ENCODE measurements at regions not wholly inside any gene's neighbourhood (a gene's known extent, or its start where the extent isn't known, plus 50 kb on each side); places are given as distances from the start of the nearest gene placed in this dataset.

GRCh38 chr12:94705676-94706075, 55.3 kb upstream of the TMCC3 start:
- no peak for TF ChIP-seq POLR2AphosphoS5 (IDR thresholded peaks at IDR 0.05; ENCODE audit: low read depth, low read length)
- TF ChIP-seq CTCF (IDR thresholded peaks at IDR 0.05) = no peak
- no peak for TF ChIP-seq TAF1 (IDR thresholded peaks at IDR 0.05; ENCODE audit: borderline replicate concordance, low read depth, low read length)
- no peak for TF ChIP-seq RAD21 (IDR thresholded peaks at IDR 0.05; ENCODE audit: low read length)
- TF ChIP-seq MXI1 (IDR thresholded peaks at IDR 0.05; ENCODE audit: low read depth, low read length) = no peak
- TF ChIP-seq MAX (IDR thresholded peaks at IDR 0.05; ENCODE audit: low read depth) = no peak
- TF ChIP-seq GABPA (IDR thresholded peaks at IDR 0.05; ENCODE audit: low read depth) = no peak
- no peak for TF ChIP-seq GATA2 (CRISPR knock-in tag; IDR thresholded peaks at IDR 0.05)
- TF ChIP-seq ZBTB33 (IDR thresholded peaks at IDR 0.05; ENCODE audit: borderline replicate concordance, low read depth) = no peak
- TF ChIP-seq NRF1 (IDR thresholded peaks at IDR 0.05; ENCODE audit: low read depth, low read length) = no peak
- no peak for TF ChIP-seq CHD2 (IDR thresholded peaks at IDR 0.05; ENCODE audit: low read length, partially characterized antibody)
- no peak for TF ChIP-seq REST (IDR thresholded peaks at IDR 0.05; ENCODE audit: low read depth, low read length)

All from SK-N-SH (cell line).